HepG2 (cell line): ENCODE measurements at regions not wholly inside any gene's neighbourhood (a gene's known extent, or its start where the extent isn't known, plus 50 kb on each side); places are given as distances from the start of the nearest gene placed in this dataset.
"Not testable (repeated sequence)": the region's sequence is repeated elsewhere in the genome, so short reads cannot be mapped to it uniquely, and the experiment has no call there.

Experiments used
- ATAC-seq: fragments of 200-7000 bp; cut with Tn5 transposase; 3 replicates; pipeline ENCODE4 v1.9.1; 2020; ENCODE audit warnings: mild to moderate bottlenecking, moderate library complexity
- BruUV-seq: library from RNA; stranded (reverse); fragments of 400-500 nt; replicated peaks from 2 replicates; lab custom pipeline; 2021; lab: Mats Ljungman, UMichigan
- CTCF ChIA-PET: fragments of 300-600 bp; formaldehyde crosslinking; extraction: SDS; loops from one replicate; lab custom pipeline; 2021; ENCODE audit warnings: low total read pairs, inconsistent platforms, low intra/inter-chr PET ratio; lab: Yijun Ruan, JAX
- POLR2A ChIA-PET: fragments of 350-600 bp; sonication (Branson Sonifier 250); formaldehyde crosslinking; loops from one replicate; lab custom pipeline; 2020; ENCODE audit warnings: antibody characterized with exemption, inconsistent platforms; lab: Yijun Ruan, JAX
- DNase-seq: peaks from one replicate; pipeline ENCODE4 v3.0.0-alpha.2; 2015; ENCODE audit warnings: low spot score
- FAIRE-seq: peaks from 3 replicates; lab custom pipeline; 2011; peaks lifted over from hg19 to GRCh38; lab: Jason Lieb, UNC
- H2AFZ ChIP-seq: one replicate; pipeline ENCODE4 v1.6.1; 2011; ENCODE audit warnings: low read length, inconsistent platforms
- H3K27ac ChIP-seq: fragments of 300-600 bp; 3 replicates; pipeline ENCODE4 v1.8.0; 2011; ENCODE audit warnings: mixed run types, mild to moderate bottlenecking, mixed read lengths, low read length, inconsistent platforms; ENCODE audit not compliant: insufficient read depth; ENCODE audit errors: extremely low read length
- H3K27me3 ChIP-seq, 2 experiments: fragments of 200-600 bp in 1 of 2; 2 replicates in 1 of 2; 3 replicates in 1 of 2; pipeline versions ENCODE4 v1.6.0 to v1.8.0; 2011; ENCODE audit warnings: low read length in 2 of 2, mild to moderate bottlenecking in 2 of 2, moderate library complexity in 2 of 2, inconsistent platforms in 1 of 2; ENCODE audit not compliant: insufficient read depth in 2 of 2, control insufficient read depth in 1 of 2
- H3K36me3 ChIP-seq, 2 experiments: fragments of 200-600 bp in 1 of 2; replicated peaks in 1 of 2; 2 replicates in 1 of 2; 3 replicates in 1 of 2; pipeline versions ENCODE4 v1.5.1 to v1.8.0; 2011; ENCODE audit warnings: low read length in 2 of 2, inconsistent platforms in 1 of 2; ENCODE audit not compliant: insufficient read depth in 2 of 2, control insufficient read depth in 1 of 2
- H3K4me1 ChIP-seq: 2 replicates; pipeline ENCODE4 v1.5.1; 2012; ENCODE audit warnings: low read length, inconsistent platforms; ENCODE audit not compliant: insufficient read depth
- H3K4me2 ChIP-seq: 2 replicates; pipeline ENCODE4 v1.6.0; 2011; ENCODE audit warnings: low read depth, low read length, inconsistent platforms
- H3K4me3 ChIP-seq, 3 experiments: fragments of 200-600 bp in 1 of 3; sonication (generic), shearing (Covaris generic) in 1 of 3; replicated peaks in 1 of 3; 2 replicates each; pipeline ENCODE4 v1.5.1; 2011 to 2016; ENCODE audit warnings: low read length in 3 of 3, inconsistent platforms in 2 of 3, low read depth in 2 of 3, mild to moderate bottlenecking in 2 of 3, control low read depth in 1 of 3, mixed read lengths in 1 of 3; ENCODE audit not compliant: insufficient read depth in 1 of 3
- H3K79me2 ChIP-seq: one replicate; pipeline ENCODE4 v1.6.1; 2011; ENCODE audit warnings: low read length, inconsistent platforms; ENCODE audit not compliant: insufficient read depth
- H3K9ac ChIP-seq: 2 replicates; pipeline ENCODE4 v1.6.0; 2011; ENCODE audit warnings: mild to moderate bottlenecking, low read depth, low read length, inconsistent platforms; ENCODE audit not compliant: insufficient read depth
- H3K9me3 ChIP-seq: 2 replicates; pipeline ENCODE4 v1.5.1; 2012; ENCODE audit warnings: mild to moderate bottlenecking, low read length
- H4K20me1 ChIP-seq: 2 replicates; pipeline ENCODE4 v1.6.0; 2011; ENCODE audit warnings: inconsistent platforms, mild to moderate bottlenecking, low read length, moderate library complexity; ENCODE audit not compliant: insufficient read depth
- ZNF687 ChIP-seq: sonication (generic); formaldehyde crosslinking; IDR thresholded peaks from 2 replicates; pipeline ENCODE4 v1.5.1; 2020; ENCODE audit warnings: mild to moderate bottlenecking, missing genetic modification reagents, moderate library complexity
- WGBS: methylation state at CpG from one replicate; pipeline ENCODE4 v1.1.6; 2017; ENCODE audit warnings: low lambda C conversion rate; 5-methylcytosine and 5-hydroxymethylcytosine counted together
- in situ Hi-C: cut with HindIII; loops from 2 replicates; pipeline ENCODE4 v1.10.0; 2017; ENCODE audit warnings: low pct_unique_long_range_greater_than_20kb; ENCODE audit not compliant: extremely low pct_ligation_motif_present
- intact Hi-C: fragments of 100-400 bp; cut with micrococcal nuclease; formaldehyde crosslinking; loops from one replicate; pipeline ENCODE4 v1.10.0; 2022; ENCODE audit not compliant: unreplicated experiment

GRCh38 chr7:6926193-6927174, 100.4 kb upstream of the CCZ1B start:
- DNase-seq, H3K27ac ChIP-seq, intact Hi-C loops, H3K79me2 ChIP-seq, ATAC-seq, POLR2A ChIA-PET, BruUV-seq, H2AFZ ChIP-seq, H3K27me3 ChIP-seq, H3K36me3 ChIP-seq, H4K20me1 ChIP-seq, H3K4me3 ChIP-seq, H3K9ac ChIP-seq, FAIRE-seq, H3K9me3 ChIP-seq, CTCF ChIA-PET, in situ Hi-C loops: not testable (repeated sequence)
- Histone ChIP-seq H3K4me2 (peak overlapping the region; percentile 45), H3K4me1 (peaks cover 17% of the 10 kb centered on the region; the same call in 1 of the 2 replicates)
- TF ChIP-seq ZNF687 (CRISPR knock-in tag) = peak; percentile 9; the same call in 1 of the 2 replicates
- 64% methylated on average over 14 of the region's 26 CpGs for WGBS

GRCh38 chr7:6927643-6928042, 101.6 kb upstream of the CCZ1B start:
- CTCF ChIA-PET, H3K9me3 ChIP-seq, intact Hi-C loops, FAIRE-seq, BruUV-seq, DNase-seq, H3K4me2 ChIP-seq, H3K4me3 ChIP-seq, POLR2A ChIA-PET, H3K9ac ChIP-seq, H3K27me3 ChIP-seq, H3K79me2 ChIP-seq, H4K20me1 ChIP-seq, ATAC-seq, H3K27ac ChIP-seq, in situ Hi-C loops, H3K36me3 ChIP-seq, H2AFZ ChIP-seq: not testable (repeated sequence)
- peaks cover 17% of the 10 kb centered on the region; the same call in 1 of the 2 replicates for H3K4me1 ChIP-seq
- 56% methylated on average over 8 of the region's 8 CpGs for WGBS

DNA sequence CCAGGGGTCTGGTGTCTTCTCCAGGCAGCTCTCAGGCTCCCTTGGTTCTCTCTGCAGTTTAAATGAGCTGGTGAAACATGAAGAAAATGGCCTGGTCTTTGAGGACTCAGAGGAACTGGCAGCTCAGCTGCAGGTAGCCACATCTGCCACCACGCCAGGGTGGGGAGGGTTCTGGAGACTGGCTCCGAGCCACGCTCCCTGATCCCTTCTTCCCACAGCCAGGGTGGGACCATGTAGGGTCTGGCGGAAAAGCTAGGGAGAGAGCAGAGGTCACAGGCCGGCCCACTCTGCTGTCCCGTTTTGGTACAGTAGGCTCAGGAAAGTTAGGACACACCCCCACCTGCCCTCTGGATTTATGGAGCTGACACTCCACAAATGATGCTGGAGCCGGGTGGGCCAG, 103.5 kb upstream of the CCZ1B start:
- H3K27me3 ChIP-seq, H3K4me2 ChIP-seq, H3K9me3 ChIP-seq, H3K27ac ChIP-seq, BruUV-seq, DNase-seq, H4K20me1 ChIP-seq, FAIRE-seq, in situ Hi-C loops, POLR2A ChIA-PET, ATAC-seq, H2AFZ ChIP-seq, intact Hi-C loops, CTCF ChIA-PET, H3K79me2 ChIP-seq, H3K36me3 ChIP-seq, H3K4me3 ChIP-seq, H3K9ac ChIP-seq: not testable (repeated sequence)
- 58% methylated on average over 4 of the region's 7 CpGs for WGBS
- peaks cover 17% of the 10 kb centered on the region; the same call in 1 of the 2 replicates for H3K4me1 ChIP-seq
